Medulla oblongata (tissue), 1 donor: ENCODE measurements at regions not wholly inside any gene's neighbourhood (a gene's known extent, or its start where the extent isn't known, plus 50 kb on each side); places are given as distances from the start of the nearest gene placed in this dataset.

Experiments used
- DNase-seq: peaks from one replicate; pipeline ENCODE4 v3.0.0-alpha.2; 2015; ENCODE audit errors: extremely low spot score

GRCh38 chr6:113600551-113601339, 256.4 kb upstream of the MARCKS start:
- DNase-seq: no peak

- no peak for DNase-seq
Measured at GRCh38 chr6:113607821-113608545, 249.2 kb upstream of the MARCKS start.

GRCh38 chr6:113610377-113610988, 246.7 kb upstream of the MARCKS start:
- no peak for DNase-seq

- no peak for DNase-seq
Measured at GRCh38 chr6:113616701-113617274, 240.4 kb upstream of the MARCKS start.

GRCh38 chr6:113619077-113619476, 238.1 kb upstream of the MARCKS start:
- no peak for DNase-seq

GRCh38 chr6:113620386-113620785, 236.8 kb upstream of the MARCKS start:
- DNase-seq: peak; percentile 24

- DNase-seq: no peak
Measured at GRCh38 chr6:113622254-113622653, 234.9 kb upstream of the MARCKS start.

- DNase-seq: no peak
Measured at GRCh38 chr6:113623129-113623528, 234.0 kb upstream of the MARCKS start.

- no peak for DNase-seq
Measured at GRCh38 chr6:113625850-113626249, 231.3 kb upstream of the MARCKS start.

GRCh38 chr6:113626475-113626874, 230.7 kb upstream of the MARCKS start:
- DNase-seq: no peak

- DNase-seq: no peak
Measured at GRCh38 chr6:113627480-113627879, 229.7 kb upstream of the MARCKS start.

GRCh38 chr6:113629256-113629655, 227.9 kb upstream of the MARCKS start:
- no peak for DNase-seq

GRCh38 chr6:113629975-113630737, 227.0 kb upstream of the MARCKS start:
- DNase-seq: no peak

- peak; percentile 60 for DNase-seq
Measured at GRCh38 chr6:113630738-113631535, 226.2 kb upstream of the MARCKS start.

GRCh38 chr6:113631666-113632065, 225.5 kb upstream of the MARCKS start:
- DNase-seq: no peak

- peak; percentile 39 for DNase-seq
Measured at GRCh38 chr6:113632220-113632864, 224.8 kb upstream of the MARCKS start.

GRCh38 chr6:113633638-113634037, 223.5 kb upstream of the MARCKS start:
- DNase-seq: no peak

GRCh38 chr6:113634352-113635163, 222.6 kb upstream of the MARCKS start:
- no peak for DNase-seq

- no peak for DNase-seq
Measured at GRCh38 chr6:113635222-113635986, 221.7 kb upstream of the MARCKS start.
